ENCODE measurements at regions not wholly inside any gene's neighbourhood (a gene's known extent, or its start where the extent isn't known, plus 50 kb on each side); places are given as distances from the start of the nearest gene placed in this dataset.

GRCh38 chr18:54100920-54101470 lies 123.5 kb downstream of the MBD2 start:
- DNase-seq, result no peak

GRCh38 chr18:54100466-54100865 lies 124.0 kb downstream of the MBD2 start:
- no peak for DNase-seq

GRCh38 chr18:54094474-54094873 lies 130.0 kb downstream of the MBD2 start:
- no peak for DNase-seq

GRCh38 chr18:54090856-54091255 lies 133.6 kb downstream of the MBD2 start:
- no peak for DNase-seq

- DNase-seq, result no peak
These were observed 134.6 kb downstream of the MBD2 start for GRCh38 chr18:54089749-54090459.

- DNase-seq, result no peak
These were observed 137.6 kb downstream of the MBD2 start for GRCh38 chr18:54086863-54087262.

- no peak for DNase-seq
These were observed 138.2 kb downstream of the MBD2 start for GRCh38 chr18:54086046-54086802.

GRCh38 chr18:54080858-54081257 lies 143.6 kb downstream of the MBD2 start:
- DNase-seq, result no peak

GRCh38 chr18:54076166-54076565 lies 148.3 kb downstream of the MBD2 start:
- no peak for DNase-seq

GRCh38 chr18:54075689-54076088 lies 148.8 kb downstream of the MBD2 start:
- no peak for DNase-seq

- no peak for DNase-seq
These were observed 154.7 kb downstream of the MBD2 start for GRCh38 chr18:54069729-54070128.

GRCh38 chr18:54060343-54061005 lies 164.0 kb downstream of the MBD2 start:
- no peak for DNase-seq

- no peak for DNase-seq
These were observed 171.6 kb downstream of the MBD2 start for GRCh38 chr18:54052732-54053429.

- no peak for DNase-seq
These were observed 172.2 kb downstream of the MBD2 start for GRCh38 chr18:54052259-54052658.

- no peak for DNase-seq
These were observed 180.8 kb downstream of the MBD2 start for GRCh38 chr18:54043484-54044251.

- DNase-seq, result no peak
These were observed 188.5 kb downstream of the MBD2 start for GRCh38 chr18:54035927-54036326.

GRCh38 chr18:54033052-54033451 lies 191.4 kb downstream of the MBD2 start:
- DNase-seq, result no peak

- no peak for DNase-seq
These were observed 192.1 kb downstream of the MBD2 start for GRCh38 chr18:54032412-54032811.

- no peak for DNase-seq
These were observed 193.2 kb downstream of the MBD2 start for GRCh38 chr18:54031243-54031642.

- DNase-seq, result no peak
These were observed 194.0 kb downstream of the MBD2 start for GRCh38 chr18:54030434-54030833.

- no peak for DNase-seq
These were observed 201.0 kb downstream of the MBD2 start for GRCh38 chr18:54023471-54023870.

GRCh38 chr18:54020966-54021365 lies 203.5 kb downstream of the MBD2 start:
- no peak for DNase-seq

All from NCI-H748 treated with DMSO at 0.1 percent for 48 hours (cell line).